Endothelial cell of umbilical vein (primary cell): ENCODE measurements at regions not wholly inside any gene's neighbourhood (a gene's known extent, or its start where the extent isn't known, plus 50 kb on each side); places are given as distances from the start of the nearest gene placed in this dataset.

Experiments used
- BruUV-seq: library from RNA; stranded (reverse); fragments of 400-500 nt; replicated peaks from 2 replicates; lab custom pipeline; 2021; lab: Mats Ljungman, UMichigan
- CTCF ChIA-PET: fragments of 300-600, 350-600 bp; sonication (Branson Sonifier 250); formaldehyde crosslinking; loops from one replicate; lab custom pipeline; 2021; ENCODE audit warnings: antibody characterized with exemption, inconsistent platforms; lab: Charles Lee
- POLR2A ChIA-PET: fragments of 300-600, 350-600 bp; sonication (Branson Sonifier 250); formaldehyde crosslinking; loops from one replicate; lab custom pipeline; 2021; ENCODE audit warnings: antibody characterized with exemption, inconsistent platforms; lab: Charles Lee
- DNase-seq: peaks from one replicate; pipeline ENCODE4 v3.0.0-alpha.2; 2011; ENCODE audit warnings: low read depth, low spot score
- FAIRE-seq: peaks from 2 replicates; lab custom pipeline; 2011; peaks lifted over from hg19 to GRCh38; lab: Jason Lieb, UNC
- H2AFZ ChIP-seq: 2 replicates; pipeline ENCODE4 v1.6.0; 2012; ENCODE audit warnings: low read depth, low read length, control low read depth, inconsistent platforms
- H3K27ac ChIP-seq: 2 replicates; pipeline ENCODE4 v1.5.1; 2011; ENCODE audit warnings: low read depth, mild to moderate bottlenecking, control low read depth, low read length, moderate library complexity; ENCODE audit not compliant: insufficient read depth
- H3K27me3 ChIP-seq, 2 experiments: 2 replicates each; pipeline versions ENCODE4 v1.6.0 to v1.6.1; 2011; ENCODE audit warnings: low read length in 2 of 2, mixed read lengths in 1 of 2; ENCODE audit not compliant: control insufficient read depth in 2 of 2, insufficient read depth in 2 of 2
- H3K36me3 ChIP-seq, 2 experiments: 2 replicates in 1 of 2; 3 replicates in 1 of 2; pipeline ENCODE4 v1.5.1; 2011; ENCODE audit warnings: low read length in 2 of 2, mild to moderate bottlenecking in 1 of 2, moderate library complexity in 1 of 2; ENCODE audit not compliant: control insufficient read depth in 2 of 2, insufficient read depth in 2 of 2; ENCODE audit errors: extremely low read depth in 1 of 2
- H3K4me1 ChIP-seq: 3 replicates; pipeline ENCODE4 v1.5.1; 2011; ENCODE audit warnings: mild to moderate bottlenecking, low read length; ENCODE audit not compliant: control insufficient read depth, insufficient read depth; ENCODE audit errors: extremely low read depth
- H3K4me2 ChIP-seq: 2 replicates; pipeline ENCODE4 v1.6.1; 2011; ENCODE audit warnings: low read length, control low read depth, mixed read lengths; ENCODE audit not compliant: insufficient read depth
- H3K4me3 ChIP-seq, 3 experiments: fragments of 200-600 bp in 1 of 3; sonication (generic), shearing (Covaris generic) in 1 of 3; replicated peaks in 1 of 3; 2 replicates each; pipeline ENCODE4 v1.5.1; 2011 to 2016; ENCODE audit warnings: control low read depth in 3 of 3, low read length in 3 of 3, mild to moderate bottlenecking in 2 of 3, inconsistent platforms in 1 of 3, low read depth in 1 of 3, moderate library complexity in 1 of 3; ENCODE audit not compliant: insufficient read depth in 1 of 3
- H3K79me2 ChIP-seq: 2 replicates; pipeline ENCODE4 v1.6.0; 2012; ENCODE audit warnings: low read length, inconsistent platforms; ENCODE audit not compliant: control insufficient read depth, insufficient read depth
- H3K9ac ChIP-seq: replicated peaks from 2 replicates; pipeline ENCODE3; 2011; ENCODE audit warnings: low read length, control low read depth; ENCODE audit not compliant: insufficient read depth; ENCODE audit errors: extremely low read depth
- H3K9me1 ChIP-seq: replicated peaks from 3 replicates; pipeline ENCODE4 v1.6.0; 2011; ENCODE audit warnings: mild to moderate bottlenecking, low read length; ENCODE audit not compliant: control insufficient read depth, insufficient read depth; ENCODE audit errors: extremely low read depth
- H3K9me3 ChIP-seq: replicated peaks from 2 replicates; pipeline ENCODE4 v1.5.1; 2012; ENCODE audit warnings: low read length, inconsistent platforms; ENCODE audit not compliant: control insufficient read depth, insufficient read depth
- H4K20me1 ChIP-seq: replicated peaks from 2 replicates; pipeline ENCODE3; 2011; ENCODE audit warnings: mild to moderate bottlenecking, low read length; ENCODE audit not compliant: control insufficient read depth, insufficient read depth; ENCODE audit errors: extremely low read depth
- CTCF ChIP-seq, 2 donors: IDR thresholded peaks; 1 replicate in 1 of 2; 2 replicates in 1 of 2; pipeline ENCODE4 v1.5.1; 2011; ENCODE audit warnings: low read length in 2 of 2, mild to moderate bottlenecking in 2 of 2, moderate library complexity in 2 of 2, control low read depth in 1 of 2, inconsistent platforms in 1 of 2, low read depth in 1 of 2; ENCODE audit not compliant: insufficient read depth in 1 of 2; ENCODE audit errors: extremely low read depth in 1 of 2
- EZH2 ChIP-seq: IDR thresholded peaks from 2 replicates; pipeline ENCODE4 v1.6.1; 2012; ENCODE audit warnings: borderline replicate concordance, low read depth, mild to moderate bottlenecking, moderate library complexity, low read length, inconsistent platforms; ENCODE audit not compliant: severe bottlenecking
- GATA2 ChIP-seq: IDR thresholded peaks from 2 replicates; pipeline ENCODE4 v1.7.0; 2011; ENCODE audit warnings: low read depth, mild to moderate bottlenecking, moderate library complexity, mixed read lengths, low read length; ENCODE audit not compliant: insufficient read length, insufficient read depth
- JUN ChIP-seq: IDR thresholded peaks from 2 replicates; pipeline ENCODE4 v1.6.1; 2011; ENCODE audit warnings: borderline replicate concordance, low read depth; ENCODE audit not compliant: insufficient read length, insufficient read depth
- MAX ChIP-seq: IDR thresholded peaks from 2 replicates; pipeline ENCODE4 v1.6.1; 2011; ENCODE audit not compliant: insufficient read depth, insufficient read length
- MYC ChIP-seq: IDR thresholded peaks from one replicate; pipeline ENCODE4 v1.6.1; 2011; ENCODE audit warnings: mild to moderate bottlenecking, low read depth, low read length
- POLR2A ChIP-seq: IDR thresholded peaks from 2 replicates; pipeline ENCODE4 v1.6.1; 2012; ENCODE audit warnings: low read depth, mild to moderate bottlenecking, control low read depth, low read length
- POLR2AphosphoS5 ChIP-seq: IDR thresholded peaks from 2 replicates; pipeline ENCODE4 v1.6.1; 2012; ENCODE audit warnings: low read depth, mild to moderate bottlenecking, control low read depth, low read length, moderate library complexity; ENCODE audit not compliant: insufficient read depth
- dilution Hi-C: fragments of 300-500 bp; cut with MboI; formaldehyde crosslinking; loops from one replicate; pipeline ENCODE4 v1.15.0; 2019; ENCODE audit warnings: low sequenced_read_pairs; ENCODE audit not compliant: extremely low pct_ligation_motif_present
- intact Hi-C: fragments of 100-400 bp; cut with micrococcal nuclease; formaldehyde crosslinking; loops from one replicate; pipeline ENCODE4 v1.10.0; 2022

- H3K9me1 ChIP-seq = no peaks in the 10 kb centered on the region
- H3K4me2 ChIP-seq = no peak overlapping the region
- no peak overlapping the region for H3K4me3 ChIP-seq
- DNase-seq = no peak
- TF ChIP-seq POLR2A = no peak
- no peak for TF ChIP-seq CTCF (IDR thresholded peaks at IDR 0.05; ENCODE audit: extremely low read depth in 1 of 2, insufficient read depth in 1 of 2, low read depth in 1 of 2, low read length in 2 of 2)
- TF ChIP-seq GATA2 = no peak
- TF ChIP-seq JUN = no peak
- TF ChIP-seq MAX = no peak
- TF ChIP-seq EZH2 = no peak
- TF ChIP-seq POLR2AphosphoS5 = no peak
- TF ChIP-seq MYC = no peak
- CTCF ChIA-PET = no interaction called here
- no peaks in the 10 kb centered on the region for H3K79me2 ChIP-seq
- no TSS peak for BruUV-seq
- no peaks in the 10 kb centered on the region for H3K27me3 ChIP-seq
- H3K36me3 ChIP-seq = no peaks in the 10 kb centered on the region
- FAIRE-seq = no peak
- H3K27ac ChIP-seq = no peak overlapping the region
- H3K4me1 ChIP-seq = no peaks in the 10 kb centered on the region
- no peak overlapping the region for H2AFZ ChIP-seq
- H3K9me3 ChIP-seq = peaks cover 3% of the 10 kb centered on the region
- H3K9ac ChIP-seq = no peak overlapping the region
- intact Hi-C loops (no loop called here), dilution Hi-C loops (no loop called here)
- POLR2A ChIA-PET = no interaction called here
- no peaks in the 10 kb centered on the region for H4K20me1 ChIP-seq
Measured at GRCh38 chr14:39841088-39841487, 408.9 kb upstream of the FBXO33 start.
